ENCODE measurements at regions not wholly inside any gene's neighbourhood (a gene's known extent, or its start where the extent isn't known, plus 50 kb on each side); places are given as distances from the start of the nearest gene placed in this dataset.

- no peak overlapping the region for H3K4me3 ChIP-seq (replicated peaks in 1 of 3; ENCODE audit: insufficient read depth in 1 of 3, low read depth in 2 of 3, low read length in 3 of 3)
- H4K20me1 ChIP-seq (ENCODE audit: insufficient read depth, low read length), result no peaks in the 10 kb centered on the region
- H3K9ac ChIP-seq (ENCODE audit: insufficient read depth, low read depth, low read length), result no peak overlapping the region
- CTCF ChIA-PET (ENCODE audit: low intra/inter-chr PET ratio, low total read pairs), result no interaction called here
- in situ Hi-C loops (cut with HindIII; ENCODE audit: extremely low pct_ligation_motif_present, low pct_unique_long_range_greater_than_20kb) (no loop called here), intact Hi-C loops (cut with micrococcal nuclease; ENCODE audit: unreplicated experiment) (no loop called here)
- H3K27me3 ChIP-seq (ENCODE audit: control insufficient read depth in 1 of 2, insufficient read depth in 2 of 2, low read length in 2 of 2), result peaks cover 0 to 5% of the 10 kb centered on the region in 2 experiments; a peak in 3 of 5 replicates
- no peaks in the 10 kb centered on the region for H3K36me3 ChIP-seq (replicated peaks in 1 of 2; ENCODE audit: control insufficient read depth in 1 of 2, insufficient read depth in 2 of 2, low read length in 2 of 2)
- DNase-seq (ENCODE audit: low spot score) (no peak), FAIRE-seq (no peak), ATAC-seq (no peak)
- WGBS (ENCODE audit: low lambda C conversion rate), result 0% methylated on average over 1 of the region's 2 CpGs
- no peaks in the 10 kb centered on the region for H3K4me1 ChIP-seq (ENCODE audit: insufficient read depth, low read length)
- no peaks in the 10 kb centered on the region for H3K9me3 ChIP-seq (ENCODE audit: low read length)
- POLR2A ChIA-PET, result no interaction called here
- no peak overlapping the region for H3K4me2 ChIP-seq (ENCODE audit: low read depth, low read length)
- TF ChIP-seq GLI4 (CRISPR knock-in tag; IDR thresholded peaks at IDR 0.05; ENCODE audit: borderline replicate concordance) (no peak), FOSL1 (CRISPR knock-in tag; IDR thresholded peaks at IDR 0.05; ENCODE audit: borderline replicate concordance) (no peak), ZNF598 (CRISPR knock-in tag; IDR thresholded peaks at IDR 0.05; ENCODE audit: borderline replicate concordance) (no peak), ZNF513 (CRISPR knock-in tag; conservative IDR thresholded peaks at IDR 0.05) (no peak), ZNF574 (CRISPR knock-in tag; IDR thresholded peaks at IDR 0.05) (no peak), IKZF5 (CRISPR knock-in tag; IDR thresholded peaks at IDR 0.05) (no peak), ZNF326 (CRISPR knock-in tag; IDR thresholded peaks at IDR 0.05; ENCODE audit: borderline replicate concordance) (no peak), ZNF510 (CRISPR knock-in tag; IDR thresholded peaks at IDR 0.05; ENCODE audit: low read depth) (no peak), REXO4 (CRISPR knock-in tag; IDR thresholded peaks at IDR 0.05; ENCODE audit: borderline replicate concordance) (no peak), HNF1B (CRISPR knock-in tag; IDR thresholded peaks at IDR 0.05) (no peak), ZNF773 (CRISPR knock-in tag; IDR thresholded peaks at IDR 0.05; ENCODE audit: borderline replicate concordance) (no peak), ATF1 (CRISPR knock-in tag; IDR thresholded peaks at IDR 0.05) (no peak), ZNF317 (CRISPR knock-in tag; IDR thresholded peaks at IDR 0.05) (no peak), ZBTB43 (CRISPR knock-in tag; conservative IDR thresholded peaks at IDR 0.05) (no peak), ZNF282 (IDR thresholded peaks at IDR 0.05; ENCODE audit: partially characterized antibody) (no peak), PRPF4 (IDR thresholded peaks at IDR 0.05; ENCODE audit: low read depth, low read length, poor library complexity, severe bottlenecking) (no peak), NCOA1 (CRISPR knock-in tag; IDR thresholded peaks at IDR 0.05) (no peak)
- no peak overlapping the region for H2AFZ ChIP-seq (ENCODE audit: low read length)
- H3K79me2 ChIP-seq (ENCODE audit: insufficient read depth, low read length), result no peaks in the 10 kb centered on the region
- BruUV-seq (replicated peaks), result no TSS peak
- no peak overlapping the region for H3K27ac ChIP-seq (ENCODE audit: extremely low read length, insufficient read depth, low read length)
Observed at GRCh38 chr11:115916608-115917007, 412.4 kb upstream of the CADM1 start.

Measured in HepG2 (cell line).